Uterus (tissue), 3 donors: ENCODE measurements at regions not wholly inside any gene's neighbourhood (a gene's known extent, or its start where the extent isn't known, plus 50 kb on each side); places are given as distances from the start of the nearest gene placed in this dataset.

Source experiments
- DNase-seq, 2 donors: peaks; one replicate each; pipeline ENCODE4 v3.0.0-alpha.2; 2019 to 2020
- H3K27ac ChIP-seq, 2 donors: fragments of 200-600 bp; sonication (generic); 1 replicate in 1 of 2; 2 replicates in 1 of 2; pipeline ENCODE4 v1.5.1; 2016 to 2018
- H3K27me3 ChIP-seq, 2 donors: fragments of 200-600 bp; sonication (generic); one replicate each; pipeline ENCODE4 v1.5.1; 2018 to 2019; ENCODE audit warnings: control low read depth in 1 of 2
- H3K36me3 ChIP-seq, 2 donors: fragments of 200-600 bp; sonication (generic); one replicate each; pipeline ENCODE4 v1.5.1; 2019; ENCODE audit warnings: control low read depth in 1 of 2
- H3K4me1 ChIP-seq, 2 donors: fragments of 200-600 bp; sonication (generic); one replicate each; pipeline ENCODE4 v1.5.1; 2018 to 2019; ENCODE audit warnings: control low read depth in 1 of 2
- H3K4me3 ChIP-seq, 2 donors: fragments of 200-600 bp; sonication (generic); 1 replicate in 1 of 2; 2 replicates in 1 of 2; pipeline ENCODE4 v1.5.1; 2018 to 2019; ENCODE audit warnings: mild to moderate bottlenecking in 1 of 2
- H3K9me3 ChIP-seq, 2 donors: fragments of 200-600 bp; sonication (generic); one replicate each; pipeline ENCODE4 v1.5.1; 2019; ENCODE audit warnings: control low read depth in 1 of 2
- POLR2A ChIP-seq, 2 donors: fragments of 450-650 bp; IDR thresholded peaks; one replicate each; pipeline ENCODE4 v1.6.1; 2016; ENCODE audit warnings: antibody characterized with exemption in 2 of 2, mild to moderate bottlenecking in 1 of 2, moderate library complexity in 1 of 2
- intact Hi-C: fragments of 100-400 bp; cut with DNase I; formaldehyde crosslinking; loops from one replicate; pipeline ENCODE4 v1.15.1; 2023; ENCODE audit warnings: low total_unique reads
- TF ChIP-seq, protein P1 (sequence below), 4 experiments: fragments of 200-600 bp in 2 of 4; fragments of 450-650 bp in 2 of 4; sonication (generic) in 2 of 4; IDR thresholded peaks; one replicate each; pipeline ENCODE4 v1.5.1; 2016 to 2019; ENCODE audit warnings: antibody characterized with exemption in 4 of 4, mild to moderate bottlenecking in 2 of 4, moderate library complexity in 1 of 4
- donor health status: DM: yes; HTN: yes; CAD: no.

DNA sequence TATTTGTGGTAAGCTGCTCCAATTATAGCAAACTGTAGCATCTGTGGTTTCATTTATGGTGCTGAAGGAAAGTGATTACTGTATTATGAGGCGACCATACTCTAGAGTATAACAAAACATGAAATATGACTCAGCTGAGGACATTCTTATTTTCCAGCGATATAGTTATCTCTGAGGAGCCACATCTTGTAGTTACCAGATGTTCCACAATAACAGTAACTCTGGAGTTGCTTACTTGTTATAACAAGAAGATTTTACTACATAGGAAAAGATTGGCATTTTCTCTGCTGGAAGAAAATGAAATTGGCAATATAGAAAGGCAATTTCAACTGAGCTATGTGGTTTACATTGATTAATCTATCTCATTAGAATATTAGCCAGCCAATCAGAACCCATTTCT lies 1634.2 kb downstream of the PCDH9 start:
- Histone ChIP-seq H3K4me3 (no peak overlapping the region), H3K27ac (no peak overlapping the region), H3K27me3 (no peaks in the 10 kb centered on the region), H3K36me3 (no peaks in the 10 kb centered on the region), H3K4me1 (no peaks in the 10 kb centered on the region), H3K9me3 (no peaks in the 10 kb centered on the region)
- no peak for TF ChIP-seq POLR2A (IDR thresholded peaks at IDR 0.05)
- TF ChIP-seq, protein P1, sequence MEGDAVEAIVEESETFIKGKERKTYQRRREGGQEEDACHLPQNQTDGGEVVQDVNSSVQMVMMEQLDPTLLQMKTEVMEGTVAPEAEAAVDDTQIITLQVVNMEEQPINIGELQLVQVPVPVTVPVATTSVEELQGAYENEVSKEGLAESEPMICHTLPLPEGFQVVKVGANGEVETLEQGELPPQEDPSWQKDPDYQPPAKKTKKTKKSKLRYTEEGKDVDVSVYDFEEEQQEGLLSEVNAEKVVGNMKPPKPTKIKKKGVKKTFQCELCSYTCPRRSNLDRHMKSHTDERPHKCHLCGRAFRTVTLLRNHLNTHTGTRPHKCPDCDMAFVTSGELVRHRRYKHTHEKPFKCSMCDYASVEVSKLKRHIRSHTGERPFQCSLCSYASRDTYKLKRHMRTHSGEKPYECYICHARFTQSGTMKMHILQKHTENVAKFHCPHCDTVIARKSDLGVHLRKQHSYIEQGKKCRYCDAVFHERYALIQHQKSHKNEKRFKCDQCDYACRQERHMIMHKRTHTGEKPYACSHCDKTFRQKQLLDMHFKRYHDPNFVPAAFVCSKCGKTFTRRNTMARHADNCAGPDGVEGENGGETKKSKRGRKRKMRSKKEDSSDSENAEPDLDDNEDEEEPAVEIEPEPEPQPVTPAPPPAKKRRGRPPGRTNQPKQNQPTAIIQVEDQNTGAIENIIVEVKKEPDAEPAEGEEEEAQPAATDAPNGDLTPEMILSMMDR (IDR thresholded peaks at IDR 0.05), result no peak
- intact Hi-C loops, result no loop called here
- no peak for DNase-seq

DNA sequence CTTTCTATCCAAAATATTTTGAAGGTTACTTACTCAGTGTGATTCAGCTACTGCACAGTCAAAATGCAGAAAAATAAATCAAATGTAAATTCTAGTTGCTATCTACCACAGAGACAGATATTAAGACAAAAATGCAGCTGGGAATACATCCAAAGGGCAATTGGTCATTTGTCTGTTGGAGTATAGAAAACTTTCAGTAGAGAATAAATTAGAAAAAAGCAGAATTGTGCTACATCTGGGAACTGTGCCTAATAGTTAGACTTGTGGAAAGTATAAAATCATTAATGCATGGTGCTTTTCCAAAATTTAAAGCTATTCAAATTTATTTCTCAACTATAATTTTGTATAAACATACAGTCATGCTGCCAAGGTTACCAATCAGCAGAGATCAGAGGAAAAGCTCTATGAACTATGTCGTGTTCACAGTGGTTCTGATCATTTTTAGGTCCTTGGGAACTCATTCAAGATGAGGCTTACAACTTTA lies 1635.8 kb downstream of the PCDH9 start:
- Histone ChIP-seq H3K4me1 (no peaks in the 10 kb centered on the region), H3K9me3 (no peaks in the 10 kb centered on the region), H3K27ac (no peak overlapping the region), H3K27me3 (no peaks in the 10 kb centered on the region), H3K4me3 (no peak overlapping the region), H3K36me3 (no peaks in the 10 kb centered on the region)
- TF ChIP-seq POLR2A (IDR thresholded peaks at IDR 0.05), result no peak
- TF ChIP-seq, protein P1 (IDR thresholded peaks at IDR 0.05), result no peak
- no peak for DNase-seq
- intact Hi-C loops, result no loop called here

DNA sequence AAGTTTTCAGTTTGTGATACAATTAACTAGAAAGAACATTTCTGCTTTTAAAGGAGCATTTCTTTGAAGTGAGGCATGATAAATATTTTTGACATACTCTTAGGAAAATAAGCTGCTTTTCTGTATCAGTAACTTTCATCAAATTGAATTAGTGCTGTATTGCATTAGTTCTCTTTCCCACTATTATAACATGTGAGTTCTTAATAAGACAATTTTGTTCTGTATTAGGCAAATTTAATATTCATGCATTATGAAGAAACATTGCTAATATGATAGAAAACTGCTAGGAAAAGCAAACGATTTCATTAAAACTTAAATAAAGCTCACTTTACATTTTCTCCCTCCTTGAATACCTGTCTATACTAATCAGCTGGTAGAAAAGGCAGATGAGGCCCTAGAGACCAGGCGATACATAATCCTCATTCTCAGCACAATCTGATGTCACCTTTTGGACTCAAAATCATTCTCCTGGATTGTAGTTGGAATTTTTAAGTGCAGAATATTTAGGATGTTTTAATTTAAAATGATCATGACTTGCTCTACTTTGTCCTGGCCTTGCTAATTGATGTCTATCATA lies 1636.8 kb downstream of the PCDH9 start:
- Histone ChIP-seq H3K36me3 (no peaks in the 10 kb centered on the region), H3K9me3 (no peaks in the 10 kb centered on the region), H3K27ac (no peak overlapping the region), H3K4me1 (no peaks in the 10 kb centered on the region), H3K27me3 (no peaks in the 10 kb centered on the region), H3K4me3 (no peak overlapping the region)
- intact Hi-C loops, result no loop called here
- TF ChIP-seq, protein P1 (IDR thresholded peaks at IDR 0.05), result no peak
- TF ChIP-seq POLR2A (IDR thresholded peaks at IDR 0.05), result no peak
- DNase-seq, result no peak

DNA sequence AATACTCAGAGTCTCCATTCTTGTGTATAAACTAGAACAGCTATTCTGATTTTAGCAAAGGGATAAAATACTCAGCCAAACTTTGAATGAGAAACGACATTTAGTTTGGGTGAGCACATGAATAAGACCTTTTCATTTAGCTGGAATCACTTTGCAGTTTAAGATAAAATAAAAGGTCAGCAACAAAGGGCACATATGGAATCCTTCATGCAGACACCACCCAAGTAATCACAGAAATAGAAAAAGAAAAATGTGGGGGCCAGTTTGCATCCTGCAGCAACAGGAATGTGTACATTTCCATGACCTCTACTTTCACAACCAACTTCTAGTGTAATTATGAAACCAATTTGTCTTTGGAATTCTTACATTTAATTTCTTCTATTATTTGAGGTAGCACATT lies 1637.4 kb downstream of the PCDH9 start:
- Histone ChIP-seq H3K27ac (no peak overlapping the region), H3K4me3 (no peak overlapping the region), H3K36me3 (no peaks in the 10 kb centered on the region), H3K9me3 (no peaks in the 10 kb centered on the region), H3K4me1 (no peaks in the 10 kb centered on the region), H3K27me3 (no peaks in the 10 kb centered on the region)
- intact Hi-C loops, result no loop called here
- TF ChIP-seq POLR2A (IDR thresholded peaks at IDR 0.05), result no peak
- TF ChIP-seq, protein P1 (IDR thresholded peaks at IDR 0.05), result no peak
- DNase-seq, result no peak

DNA sequence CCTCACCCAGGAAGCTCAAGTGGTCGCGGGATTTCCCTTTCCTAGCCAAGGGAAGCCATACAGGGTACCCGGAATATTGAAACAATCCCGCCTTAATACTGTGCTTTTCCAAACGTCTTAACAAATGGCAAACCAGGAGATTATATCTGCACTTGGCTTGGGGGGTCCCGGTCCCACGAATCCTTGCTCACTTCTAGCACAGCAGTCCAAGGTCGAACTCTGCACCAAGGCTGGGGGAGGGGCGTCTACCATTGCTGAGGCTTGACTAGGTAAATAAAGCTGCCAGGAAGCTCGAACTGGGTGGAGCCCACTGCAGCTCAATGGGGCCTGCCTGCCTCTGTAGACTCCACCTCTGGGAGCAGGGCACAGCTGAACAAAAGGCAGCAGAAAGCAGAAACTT lies 1644.8 kb downstream of the PCDH9 start:
- no peaks in the 10 kb centered on the region for H3K4me1 ChIP-seq
- no peak for DNase-seq
- H3K4me3 ChIP-seq, result no peak overlapping the region
- no peaks in the 10 kb centered on the region for H3K9me3 ChIP-seq
- intact Hi-C loops, result no loop called here
- H3K27ac ChIP-seq, result no peak overlapping the region
- H3K36me3 ChIP-seq, result no peaks in the 10 kb centered on the region
- TF ChIP-seq POLR2A (IDR thresholded peaks at IDR 0.05), result no peak
- TF ChIP-seq, protein P1 (IDR thresholded peaks at IDR 0.05), result no peak
- H3K27me3 ChIP-seq, result no peaks in the 10 kb centered on the region
